Astrocyte (in vitro differentiated cells and primary cell): ENCODE measurements at regions not wholly inside any gene's neighbourhood (a gene's known extent, or its start where the extent isn't known, plus 50 kb on each side); places are given as distances from the start of the nearest gene placed in this dataset.

Experiments
- DNase-seq: peaks from one replicate; pipeline ENCODE4 v3.0.0-alpha.2; 2010; ENCODE audit warnings: low read depth
- FAIRE-seq: peaks from 2 replicates; lab custom pipeline; 2011; peaks lifted over from hg19 to GRCh38; lab: Jason Lieb, UNC
- H2AFZ ChIP-seq: 2 replicates; pipeline ENCODE4 v1.6.0; 2012; ENCODE audit warnings: low read depth, low read length, inconsistent platforms
- H3K27ac ChIP-seq: 2 replicates; pipeline ENCODE4 v1.5.1; 2011; ENCODE audit warnings: low read depth, low read length, inconsistent platforms
- H3K27me3 ChIP-seq: 2 replicates; pipeline ENCODE4 v1.6.0; 2011; ENCODE audit warnings: low read length, inconsistent platforms; ENCODE audit not compliant: insufficient read depth
- H3K36me3 ChIP-seq: 2 replicates; pipeline ENCODE4 v1.5.1; 2011; ENCODE audit warnings: low read length, inconsistent platforms; ENCODE audit not compliant: insufficient read depth
- H3K4me1 ChIP-seq: 2 replicates; pipeline ENCODE4 v1.5.1; 2011; ENCODE audit warnings: low read length, inconsistent platforms; ENCODE audit not compliant: insufficient read depth
- H3K4me2 ChIP-seq: 2 replicates; pipeline ENCODE4 v1.6.0; 2012; ENCODE audit warnings: low read length, inconsistent platforms
- H3K4me3 ChIP-seq: 2 replicates; pipeline ENCODE4 v1.5.1; 2011; ENCODE audit warnings: low read depth, mild to moderate bottlenecking, low read length, inconsistent platforms; ENCODE audit not compliant: insufficient read depth
- H3K79me2 ChIP-seq: 2 replicates; pipeline ENCODE4 v1.6.0; 2012; ENCODE audit warnings: mild to moderate bottlenecking, low read length, inconsistent platforms; ENCODE audit not compliant: insufficient read depth
- H3K9ac ChIP-seq: 2 replicates; pipeline ENCODE4 v1.6.0; 2012; ENCODE audit warnings: mild to moderate bottlenecking, low read length, inconsistent platforms
- H3K9me3 ChIP-seq: 2 replicates; pipeline ENCODE4 v1.5.1; 2012; ENCODE audit warnings: low read depth, mild to moderate bottlenecking, low read length, inconsistent platforms; ENCODE audit not compliant: insufficient read depth
- H4K20me1 ChIP-seq: 2 replicates; pipeline ENCODE4 v1.6.0; 2012; ENCODE audit warnings: low read length, inconsistent platforms; ENCODE audit not compliant: insufficient read depth
- H3K27ac Mint-ChIP-seq: one replicate; pipeline ENCODE4 v1.8.0; 2021; ENCODE audit warnings: mild to moderate bottlenecking, mixed read lengths; ENCODE audit not compliant: unreplicated experiment
- H3K27me3 Mint-ChIP-seq: one replicate; pipeline ENCODE4 v1.8.0; 2021; ENCODE audit warnings: low read depth, mixed read lengths; ENCODE audit not compliant: unreplicated experiment
- H3K36me3 Mint-ChIP-seq: one replicate; pipeline ENCODE4 v1.8.0; 2021; ENCODE audit warnings: low read depth, mixed read lengths; ENCODE audit not compliant: unreplicated experiment
- H3K4me1 Mint-ChIP-seq: one replicate; pipeline ENCODE4 v1.8.0; 2021; ENCODE audit warnings: low read depth, mixed read lengths; ENCODE audit not compliant: unreplicated experiment
- H3K4me3 Mint-ChIP-seq: one replicate; pipeline ENCODE4 v1.8.0; 2021; ENCODE audit warnings: mild to moderate bottlenecking, moderate library complexity, mixed read lengths; ENCODE audit not compliant: unreplicated experiment
- H3K9me3 Mint-ChIP-seq: one replicate; pipeline ENCODE4 v1.8.0; 2021; ENCODE audit warnings: mild to moderate bottlenecking, mixed read lengths; ENCODE audit not compliant: unreplicated experiment
- CTCF ChIP-seq: IDR thresholded peaks from 2 replicates; pipeline ENCODE4 v1.5.1; 2011; ENCODE audit warnings: low read depth, mild to moderate bottlenecking, inconsistent platforms, low read length, moderate library complexity; ENCODE audit not compliant: insufficient read depth
- EZH2 ChIP-seq: IDR thresholded peaks from 2 replicates; pipeline ENCODE4 v1.6.1; 2012; ENCODE audit warnings: mild to moderate bottlenecking, low read length, inconsistent platforms; ENCODE audit not compliant: insufficient read depth

- Histone ChIP-seq H3K9me3 (no peaks in the 10 kb centered on the region), H3K9ac (no peak overlapping the region), H3K4me2 (no peak overlapping the region), H3K4me3 (no peak overlapping the region), H3K36me3 (no peaks in the 10 kb centered on the region), H3K4me1 (no peaks in the 10 kb centered on the region), H4K20me1 (no peaks in the 10 kb centered on the region), H3K27ac (no peak overlapping the region), H2AFZ (no peak overlapping the region), H3K27me3 (no peaks in the 10 kb centered on the region), H3K79me2 (no peaks in the 10 kb centered on the region)
- H3K4me1 Mint-ChIP-seq = no peaks in the 10 kb centered on the region
- no peak for DNase-seq
- no peak for FAIRE-seq
- no peaks in the 10 kb centered on the region for H3K36me3 Mint-ChIP-seq
- no peak overlapping the region for H3K27ac Mint-ChIP-seq
- TF ChIP-seq EZH2 (no peak), CTCF (no peak)
- peaks cover 3% of the 10 kb centered on the region for H3K9me3 Mint-ChIP-seq
- H3K4me3 Mint-ChIP-seq = no peak overlapping the region
- no peaks in the 10 kb centered on the region for H3K27me3 Mint-ChIP-seq
Observed at GRCh38 chr3:180116203-180116602, 79.5 kb upstream of the PEX5L start.

GRCh38 chr3:180116658-180117057, 79.9 kb upstream of the PEX5L start:
- TF ChIP-seq CTCF = no peak
- TF ChIP-seq EZH2 = no peak
- no peaks in the 10 kb centered on the region for H3K36me3 ChIP-seq
- peaks cover 3% of the 10 kb centered on the region for H3K9me3 Mint-ChIP-seq
- no peak overlapping the region for H3K4me3 Mint-ChIP-seq
- H3K79me2 ChIP-seq = no peaks in the 10 kb centered on the region
- no peak overlapping the region for H3K9ac ChIP-seq
- H3K36me3 Mint-ChIP-seq = no peaks in the 10 kb centered on the region
- no peaks in the 10 kb centered on the region for H3K27me3 Mint-ChIP-seq
- H2AFZ ChIP-seq = no peak overlapping the region
- H3K4me3 ChIP-seq = no peak overlapping the region
- H3K9me3 ChIP-seq = no peaks in the 10 kb centered on the region
- H4K20me1 ChIP-seq = no peaks in the 10 kb centered on the region
- no peak overlapping the region for H3K27ac Mint-ChIP-seq
- FAIRE-seq (no peak), DNase-seq (no peak)
- no peaks in the 10 kb centered on the region for H3K4me1 Mint-ChIP-seq
- H3K27me3 ChIP-seq = no peaks in the 10 kb centered on the region
- H3K4me1 ChIP-seq = no peaks in the 10 kb centered on the region
- no peak overlapping the region for H3K4me2 ChIP-seq
- H3K27ac ChIP-seq = no peak overlapping the region

- no peaks in the 10 kb centered on the region for H3K9me3 ChIP-seq
- H3K27ac ChIP-seq = no peak overlapping the region
- H3K79me2 ChIP-seq = no peaks in the 10 kb centered on the region
- Mint-ChIP-seq H3K4me1 (no peaks in the 10 kb centered on the region), H3K4me3 (no peak overlapping the region), H3K36me3 (no peaks in the 10 kb centered on the region), H3K27me3 (no peaks in the 10 kb centered on the region), H3K27ac (no peak overlapping the region), H3K9me3 (peaks cover 3% of the 10 kb centered on the region)
- no peaks in the 10 kb centered on the region for H3K4me1 ChIP-seq
- no peaks in the 10 kb centered on the region for H4K20me1 ChIP-seq
- no peak overlapping the region for H2AFZ ChIP-seq
- FAIRE-seq = no peak
- no peak for DNase-seq
- H3K4me3 ChIP-seq = no peak overlapping the region
- H3K4me2 ChIP-seq = no peak overlapping the region
- TF ChIP-seq EZH2 (no peak), CTCF (no peak)
- no peaks in the 10 kb centered on the region for H3K27me3 ChIP-seq
- H3K9ac ChIP-seq = no peak overlapping the region
- H3K36me3 ChIP-seq = no peaks in the 10 kb centered on the region
Observed at GRCh38 chr3:180117381-180118163, 80.8 kb upstream of the PEX5L start.
